ENCODE measurements at regions not wholly inside any gene's neighbourhood (a gene's known extent, or its start where the extent isn't known, plus 50 kb on each side); places are given as distances from the start of the nearest gene placed in this dataset.

DNA sequence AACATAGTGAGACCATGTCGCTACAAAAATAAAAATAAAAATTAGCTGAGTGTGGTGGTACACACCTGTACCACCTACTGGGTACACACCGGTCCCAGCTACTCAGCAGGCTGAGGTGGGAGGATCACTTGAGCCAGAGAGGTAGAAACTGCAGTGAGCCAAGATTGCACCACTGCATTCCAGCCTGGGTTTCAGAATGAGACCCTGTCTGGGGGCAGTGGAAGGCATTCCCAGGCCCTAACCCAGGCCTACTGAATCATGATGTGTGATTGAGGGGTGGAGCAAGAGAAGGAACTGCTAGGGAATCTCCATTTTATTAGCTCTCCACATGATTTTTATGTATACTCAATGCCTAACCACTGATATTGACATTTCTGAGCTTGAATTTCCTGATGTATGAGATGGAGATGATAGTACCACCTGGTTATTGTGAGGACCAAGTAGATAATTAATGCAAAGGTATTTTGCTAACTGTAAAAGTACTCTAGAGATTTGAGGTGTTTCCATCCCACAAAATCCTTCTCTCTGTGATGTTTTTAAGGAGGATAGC is 169.5 kb upstream of the UMPS start:
- no peak overlapping the region for H3K4me3 ChIP-seq (replicated peaks in 1 of 2; ENCODE audit: low read depth in 2 of 2, low read length in 2 of 2)
- TF ChIP-seq, protein P1, sequence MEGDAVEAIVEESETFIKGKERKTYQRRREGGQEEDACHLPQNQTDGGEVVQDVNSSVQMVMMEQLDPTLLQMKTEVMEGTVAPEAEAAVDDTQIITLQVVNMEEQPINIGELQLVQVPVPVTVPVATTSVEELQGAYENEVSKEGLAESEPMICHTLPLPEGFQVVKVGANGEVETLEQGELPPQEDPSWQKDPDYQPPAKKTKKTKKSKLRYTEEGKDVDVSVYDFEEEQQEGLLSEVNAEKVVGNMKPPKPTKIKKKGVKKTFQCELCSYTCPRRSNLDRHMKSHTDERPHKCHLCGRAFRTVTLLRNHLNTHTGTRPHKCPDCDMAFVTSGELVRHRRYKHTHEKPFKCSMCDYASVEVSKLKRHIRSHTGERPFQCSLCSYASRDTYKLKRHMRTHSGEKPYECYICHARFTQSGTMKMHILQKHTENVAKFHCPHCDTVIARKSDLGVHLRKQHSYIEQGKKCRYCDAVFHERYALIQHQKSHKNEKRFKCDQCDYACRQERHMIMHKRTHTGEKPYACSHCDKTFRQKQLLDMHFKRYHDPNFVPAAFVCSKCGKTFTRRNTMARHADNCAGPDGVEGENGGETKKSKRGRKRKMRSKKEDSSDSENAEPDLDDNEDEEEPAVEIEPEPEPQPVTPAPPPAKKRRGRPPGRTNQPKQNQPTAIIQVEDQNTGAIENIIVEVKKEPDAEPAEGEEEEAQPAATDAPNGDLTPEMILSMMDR (IDR thresholded peaks at IDR 0.05; ENCODE audit: low read depth, low read length), result no peak
- no peak for DNase-seq (ENCODE audit: low read depth in 2 of 2)

DNA sequence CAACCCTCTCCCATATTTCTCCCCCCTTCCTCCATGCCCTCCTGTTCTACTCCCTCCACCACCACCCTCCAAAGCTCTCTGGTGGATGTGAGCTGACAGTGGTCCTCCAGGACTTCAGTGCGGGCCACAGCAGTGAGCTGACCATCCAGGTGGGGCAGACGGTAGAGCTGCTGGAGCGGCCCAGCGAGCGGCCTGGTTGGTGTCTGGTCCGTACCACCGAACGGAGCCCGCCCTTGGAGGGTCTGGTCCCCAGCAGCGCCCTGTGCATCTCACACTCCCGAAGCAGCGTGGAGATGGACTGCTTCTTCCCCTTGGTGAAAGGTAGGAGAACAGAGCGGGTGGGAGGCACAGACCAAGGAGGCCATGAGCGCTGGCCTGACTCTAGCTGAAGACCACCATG is 167.5 kb upstream of the UMPS start:
- no peak overlapping the region for H3K4me3 ChIP-seq (replicated peaks in 1 of 2; ENCODE audit: low read depth in 2 of 2, low read length in 2 of 2)
- DNase-seq (ENCODE audit: low read depth in 2 of 2), result no peak
- TF ChIP-seq, protein P1 (IDR thresholded peaks at IDR 0.05; ENCODE audit: low read depth, low read length), result no peak

GRCh38 chr3:124563376-124563775 is 166.9 kb upstream of the UMPS start:
- TF ChIP-seq, protein P1 (IDR thresholded peaks at IDR 0.05; ENCODE audit: low read depth, low read length), result no peak
- H3K4me3 ChIP-seq (replicated peaks in 1 of 2; ENCODE audit: low read depth in 2 of 2, low read length in 2 of 2), result no peak overlapping the region
- peak in 1 of 2 donors; percentile 39 for DNase-seq (ENCODE audit: low read depth in 2 of 2)

- peak; percentile 81 to 82 for DNase-seq (ENCODE audit: low read depth in 2 of 2)
- TF ChIP-seq, protein P1 (IDR thresholded peaks at IDR 0.05; ENCODE audit: low read depth, low read length), result peak; percentile 89
- H3K4me3 ChIP-seq (replicated peaks in 1 of 2; ENCODE audit: low read depth in 2 of 2, low read length in 2 of 2), result no peak overlapping the region
Observed at GRCh38 chr3:124565013-124565412, 165.2 kb upstream of the UMPS start.

DNA sequence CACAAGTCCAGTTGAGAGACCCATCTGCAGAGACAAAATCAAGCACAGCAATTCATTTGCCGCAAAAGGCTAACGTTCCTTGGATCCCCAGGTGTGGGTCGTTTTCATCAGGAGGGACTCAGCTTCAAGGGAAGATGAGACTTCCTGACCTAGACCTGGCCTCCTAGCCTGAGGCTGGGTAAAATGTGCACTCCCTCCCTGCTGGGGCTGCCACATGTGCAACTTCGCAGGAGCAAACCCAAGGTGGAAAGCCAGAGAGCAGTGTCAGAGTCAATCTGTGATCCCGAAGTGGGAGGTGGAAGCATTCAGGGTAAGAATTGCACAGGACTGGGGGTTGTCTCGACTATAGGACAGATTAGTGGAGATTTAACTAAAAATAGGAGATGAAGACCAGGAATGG is 164.7 kb upstream of the UMPS start:
- TF ChIP-seq, protein P1 (IDR thresholded peaks at IDR 0.05; ENCODE audit: low read depth, low read length), result no peak
- no peak overlapping the region for H3K4me3 ChIP-seq (replicated peaks in 1 of 2; ENCODE audit: low read depth in 2 of 2, low read length in 2 of 2)
- DNase-seq (ENCODE audit: low read depth in 2 of 2), result no peak

DNA sequence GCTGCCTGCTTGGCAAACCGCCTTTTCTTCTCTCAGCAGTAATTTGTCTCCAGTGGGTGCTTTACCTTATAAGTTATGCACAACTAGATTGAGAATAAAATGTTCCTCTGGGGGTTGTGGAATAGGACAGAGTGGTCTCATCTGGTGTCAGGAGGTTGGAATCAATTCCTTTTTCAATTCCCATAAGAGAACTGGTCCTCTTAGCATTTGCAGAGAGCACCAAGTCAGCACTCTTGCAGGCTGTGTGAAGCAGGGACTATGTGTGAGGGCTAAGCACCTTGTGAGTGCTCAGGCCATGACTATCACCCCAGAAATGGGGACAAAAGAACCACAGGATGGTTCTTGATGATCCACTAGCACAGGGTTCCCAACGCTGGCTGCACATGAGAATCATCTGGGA is 163.6 kb upstream of the UMPS start:
- TF ChIP-seq, protein P1 (IDR thresholded peaks at IDR 0.05; ENCODE audit: low read depth, low read length), result no peak
- DNase-seq (ENCODE audit: low read depth in 2 of 2), result no peak
- no peak overlapping the region for H3K4me3 ChIP-seq (replicated peaks in 1 of 2; ENCODE audit: low read depth in 2 of 2, low read length in 2 of 2)

DNA sequence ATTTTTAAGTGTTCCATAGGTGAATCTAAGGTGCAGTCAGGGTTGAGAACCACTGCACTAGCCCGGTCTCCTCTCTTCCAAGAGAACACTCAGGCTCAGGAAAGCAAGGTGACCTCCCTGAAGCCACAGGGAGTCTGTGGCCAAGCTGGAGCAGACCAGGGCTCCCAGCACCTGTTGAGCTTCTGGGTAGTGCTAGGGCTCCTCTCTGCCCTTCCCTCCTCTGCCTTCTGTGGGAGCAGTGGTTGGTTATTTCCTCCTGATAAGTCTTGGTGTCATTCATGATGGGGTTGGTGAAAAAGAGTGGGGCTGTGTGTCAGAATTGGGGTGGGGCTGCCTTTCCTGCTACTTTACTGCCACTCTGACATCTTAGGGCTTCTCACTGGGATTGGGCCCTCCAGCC is 163.1 kb upstream of the UMPS start:
- H3K4me3 ChIP-seq (replicated peaks in 1 of 2; ENCODE audit: low read depth in 2 of 2, low read length in 2 of 2), result no peak overlapping the region
- no peak for DNase-seq (ENCODE audit: low read depth in 2 of 2)
- TF ChIP-seq, protein P1 (IDR thresholded peaks at IDR 0.05; ENCODE audit: low read depth, low read length), result no peak
